HUDEP-2 (cell line): ENCODE measurements at regions not wholly inside any gene's neighbourhood (a gene's known extent, or its start where the extent isn't known, plus 50 kb on each side); places are given as distances from the start of the nearest gene placed in this dataset.

Experiments used
- DNase-seq, 76 experiments: peaks; one replicate each; lab custom pipeline; 2025; ENCODE audit not compliant: unreplicated experiment in 76 of 76; lab: John Stamatoyannopoulos, UW

- DNase-seq: no peak
Measured at GRCh38 chr6:98641949-98642719, 192.2 kb upstream of the POU3F2 start.

GRCh38 chr6:98644063-98644462 is 190.3 kb upstream of the POU3F2 start:
- DNase-seq: no peak

GRCh38 chr6:98648211-98648914 is 186.0 kb upstream of the POU3F2 start:
- no peak for DNase-seq

GRCh38 chr6:98650941-98651340 is 183.4 kb upstream of the POU3F2 start:
- DNase-seq: no peak

GRCh38 chr6:98653179-98653578 is 181.2 kb upstream of the POU3F2 start:
- DNase-seq: no peak

GRCh38 chr6:98657764-98658163 is 176.6 kb upstream of the POU3F2 start:
- peak in 34 of 76 experiments; percentile 1 to 56 (median 21) for DNase-seq

GRCh38 chr6:98669371-98669770 is 165.0 kb upstream of the POU3F2 start:
- DNase-seq: no peak

GRCh38 chr6:98670045-98670746 is 164.2 kb upstream of the POU3F2 start:
- no peak for DNase-seq

GRCh38 chr6:98672681-98673475 is 161.5 kb upstream of the POU3F2 start:
- no peak for DNase-seq

- DNase-seq: no peak
Measured at GRCh38 chr6:98678481-98678880, 155.9 kb upstream of the POU3F2 start.

GRCh38 chr6:98686008-98686601 is 148.3 kb upstream of the POU3F2 start:
- DNase-seq: no peak

- DNase-seq: no peak
Measured at GRCh38 chr6:98687752-98688151, 146.6 kb upstream of the POU3F2 start.

- no peak for DNase-seq
Measured at GRCh38 chr6:98695091-98695801, 139.1 kb upstream of the POU3F2 start.

- DNase-seq: no peak
Measured at GRCh38 chr6:98711380-98711779, 123.0 kb upstream of the POU3F2 start.

GRCh38 chr6:98716341-98716740 is 118.0 kb upstream of the POU3F2 start:
- no peak for DNase-seq

GRCh38 chr6:98717322-98717877 is 117.0 kb upstream of the POU3F2 start:
- DNase-seq: no peak

- no peak for DNase-seq
Measured at GRCh38 chr6:98717988-98718387, 116.4 kb upstream of the POU3F2 start.

- DNase-seq: no peak
Measured at GRCh38 chr6:98724537-98724936, 109.8 kb upstream of the POU3F2 start.

GRCh38 chr6:98747273-98747672 is 87.1 kb upstream of the POU3F2 start:
- DNase-seq: no peak
